GM06990 (cell line): ENCODE measurements at regions not wholly inside any gene's neighbourhood (a gene's known extent, or its start where the extent isn't known, plus 50 kb on each side); places are given as distances from the start of the nearest gene placed in this dataset.
A peak's percentile ranks its signal among the peaks of the same experiment; 100 is the strongest.

Experiments used
- DNase-seq: peaks from one replicate; pipeline ENCODE4 v3.0.0-alpha.2; 2011; ENCODE audit not compliant: insufficient read length; ENCODE audit errors: extremely low read depth
- H3K27me3 ChIP-seq: replicated peaks from 2 replicates; pipeline ENCODE4 v1.6.0; 2011; ENCODE audit warnings: low read length; ENCODE audit not compliant: control insufficient read depth, insufficient read depth
- H3K36me3 ChIP-seq: 2 replicates; pipeline ENCODE4 v1.5.1; 2011; ENCODE audit warnings: low read length; ENCODE audit not compliant: control insufficient read depth, insufficient read depth
- H3K4me3 ChIP-seq: replicated peaks from 2 replicates; pipeline ENCODE4 v1.5.1; 2011; ENCODE audit warnings: low read depth, mild to moderate bottlenecking, control low read depth, low read length
- CTCF ChIP-seq: IDR thresholded peaks from 2 replicates; pipeline ENCODE4 v1.5.1; 2011; ENCODE audit warnings: low read length, control low read depth, mild to moderate bottlenecking, inconsistent platforms; ENCODE audit not compliant: insufficient read depth, poor library complexity, severe bottlenecking

- no peaks in the 10 kb centered on the region for H3K27me3 ChIP-seq
- no peak for DNase-seq
- TF ChIP-seq CTCF: no peak
These were observed 405.0 kb upstream of the DDX18 start for GRCh38 chr2:117409443-117409842.

GRCh38 chr2:117411983-117412382 lies 402.5 kb upstream of the DDX18 start:
- TF ChIP-seq CTCF: no peak
- no peak for DNase-seq
- no peaks in the 10 kb centered on the region for H3K27me3 ChIP-seq
- H3K36me3 ChIP-seq: no peaks in the 10 kb centered on the region
- H3K4me3 ChIP-seq: no peak overlapping the region

More at GRCh38 chr2:117409443-117409842, 405.0 kb upstream of the DDX18 start:
- H3K36me3 ChIP-seq: no peaks in the 10 kb centered on the region
- H3K4me3 ChIP-seq: no peak overlapping the region

GRCh38 chr2:117432746-117433145 lies 381.7 kb upstream of the DDX18 start:
- no peak for TF ChIP-seq CTCF
- no peak for DNase-seq
- Histone ChIP-seq H3K36me3 (no peaks in the 10 kb centered on the region), H3K27me3 (no peaks in the 10 kb centered on the region), H3K4me3 (no peak overlapping the region)

- DNase-seq: no peak
- H3K4me3 ChIP-seq: no peak overlapping the region
- no peak for TF ChIP-seq CTCF
- no peaks in the 10 kb centered on the region for H3K27me3 ChIP-seq
- no peaks in the 10 kb centered on the region for H3K36me3 ChIP-seq
These were observed 377.8 kb upstream of the DDX18 start for GRCh38 chr2:117436697-117437096.

- TF ChIP-seq CTCF: peak; percentile 61
- no peaks in the 10 kb centered on the region for H3K36me3 ChIP-seq
- H3K27me3 ChIP-seq: no peaks in the 10 kb centered on the region
- H3K4me3 ChIP-seq: no peak overlapping the region
- no peak for DNase-seq
These were observed 344.0 kb upstream of the DDX18 start for GRCh38 chr2:117470311-117471095.
